ENCODE measurements at regions not wholly inside any gene's neighbourhood (a gene's known extent, or its start where the extent isn't known, plus 50 kb on each side); places are given as distances from the start of the nearest gene placed in this dataset.

DNA sequence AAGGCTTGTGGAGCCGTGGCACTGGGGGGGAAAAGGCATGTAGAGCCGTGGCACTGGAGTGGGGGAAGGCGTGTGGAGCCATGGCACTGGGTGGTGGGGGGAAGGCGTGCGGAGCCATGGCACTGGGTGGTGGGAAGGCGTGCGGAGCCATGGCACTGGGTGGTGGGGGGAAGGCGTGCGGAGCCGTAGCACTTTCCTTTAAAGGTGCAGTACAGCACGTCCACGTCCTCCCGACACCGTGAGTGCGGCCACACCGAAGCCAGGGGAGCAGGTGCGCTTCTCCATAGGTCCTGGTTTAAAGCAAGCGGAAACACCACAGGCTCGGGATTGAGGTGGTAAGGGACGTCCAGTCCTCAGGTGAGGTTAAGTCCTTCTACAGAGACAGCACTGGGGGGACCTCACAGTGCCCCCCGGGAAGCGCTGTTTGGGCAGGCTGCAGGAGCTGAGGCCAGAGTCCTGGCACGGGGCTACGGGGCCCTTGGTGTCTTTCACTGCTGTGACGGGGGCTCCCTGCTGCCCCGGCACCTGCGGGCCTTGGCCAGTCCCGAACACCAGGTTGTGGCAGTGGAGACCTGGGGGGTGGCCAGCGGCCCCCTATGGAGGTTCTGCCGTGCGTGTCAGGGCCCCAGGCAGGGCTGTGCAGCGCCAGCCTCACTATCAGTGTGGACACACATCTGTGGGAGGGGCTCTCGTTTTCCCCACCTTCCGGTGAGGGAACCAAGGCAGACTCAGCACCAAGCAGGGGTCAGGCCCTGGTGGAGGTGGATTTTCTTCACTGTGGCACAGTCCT is 93.0 kb upstream of the CTDP1 start:
- CTCF ChIA-PET: no interaction called here
- no peak for TF ChIP-seq CTCF (conservative IDR thresholded peaks at IDR 0.05; ENCODE audit: low read depth, low read length)
- TF ChIP-seq EZH2 (IDR thresholded peaks at IDR 0.05; ENCODE audit: borderline replicate concordance, low read depth, low read length, poor library complexity, severe bottlenecking): no peak

DNA sequence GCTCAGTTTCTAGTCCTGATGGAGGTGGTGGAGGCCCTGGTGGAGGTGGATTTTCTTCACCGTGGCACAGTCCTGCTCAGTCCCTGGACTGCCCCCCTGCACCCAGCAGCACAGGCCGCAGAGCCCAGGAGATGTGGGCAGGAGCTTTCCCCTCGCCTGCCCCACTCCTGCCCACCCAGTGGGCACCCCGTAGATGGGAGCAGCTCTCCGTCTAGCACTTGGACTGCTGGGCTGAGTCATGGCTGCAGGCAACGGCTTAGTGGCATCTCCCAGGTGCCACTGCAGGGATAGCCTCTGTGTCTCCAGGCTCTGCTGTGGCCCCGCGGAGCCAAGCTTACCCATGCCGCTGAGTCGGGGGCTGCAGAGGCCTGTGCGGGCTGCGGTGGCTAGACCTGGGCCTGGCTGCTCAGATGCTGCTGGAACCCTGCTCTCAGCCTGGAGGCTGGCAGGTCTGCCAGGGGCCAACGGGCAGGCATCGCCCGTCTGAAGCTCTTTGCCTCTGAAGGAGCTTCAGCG is 92.3 kb upstream of the CTDP1 start:
- Histone ChIP-seq H3K27me3 (replicated peaks; ENCODE audit: insufficient read depth, low read depth, low read length, poor library complexity) (no peaks in the 10 kb centered on the region), H3K4me1 (ENCODE audit: insufficient read depth, low read length, poor library complexity, severe bottlenecking) (no peaks in the 10 kb centered on the region), H3K9me3 (ENCODE audit: low read depth, low read length, poor library complexity, severe bottlenecking) (no peaks in the 10 kb centered on the region), H3K4me3 (ENCODE audit: low read depth, low read length, poor library complexity, severe bottlenecking) (no peak overlapping the region), H3K36me3 (ENCODE audit: insufficient read depth, low read length, poor library complexity, severe bottlenecking) (no peaks in the 10 kb centered on the region), H3K27ac (ENCODE audit: low read depth, low read length, poor library complexity, severe bottlenecking) (no peak overlapping the region)
- no TSS peak for BruUV-seq (replicated peaks)
- DNase-seq (ENCODE audit: low spot score): no peak
- intact Hi-C loops (cut with micrococcal nuclease; ENCODE audit: unreplicated experiment): no loop called here
- TF ChIP-seq EZH2 (IDR thresholded peaks at IDR 0.05; ENCODE audit: borderline replicate concordance, low read depth, low read length, poor library complexity, severe bottlenecking) (no peak), CTCF (conservative IDR thresholded peaks at IDR 0.05; ENCODE audit: low read depth, low read length) (no peak)
- ChIA-PET CTCF (no interaction called here), POLR2A (ENCODE audit: low non-redundant PET) (no interaction called here)

More for the DNA sequence above, 93.0 kb upstream of the CTDP1 start:
- Histone ChIP-seq H3K36me3 (ENCODE audit: insufficient read depth, low read length, poor library complexity, severe bottlenecking) (no peaks in the 10 kb centered on the region), H3K4me3 (ENCODE audit: low read depth, low read length, poor library complexity, severe bottlenecking) (no peak overlapping the region), H3K27ac (ENCODE audit: low read depth, low read length, poor library complexity, severe bottlenecking) (no peak overlapping the region), H3K4me1 (ENCODE audit: insufficient read depth, low read length, poor library complexity, severe bottlenecking) (no peaks in the 10 kb centered on the region), H3K9me3 (ENCODE audit: low read depth, low read length, poor library complexity, severe bottlenecking) (no peaks in the 10 kb centered on the region), H3K27me3 (replicated peaks; ENCODE audit: insufficient read depth, low read depth, low read length, poor library complexity) (no peaks in the 10 kb centered on the region)
- DNase-seq (ENCODE audit: low spot score): no peak
- intact Hi-C loops (cut with micrococcal nuclease; ENCODE audit: unreplicated experiment): no loop called here
- no TSS peak for BruUV-seq (replicated peaks)
- POLR2A ChIA-PET (ENCODE audit: low non-redundant PET): no interaction called here

GRCh38 chr18:79587779-79588635 is 91.6 kb upstream of the CTDP1 start:
- Histone ChIP-seq H3K36me3 (ENCODE audit: insufficient read depth, low read length, poor library complexity, severe bottlenecking) (no peaks in the 10 kb centered on the region), H3K27ac (ENCODE audit: low read depth, low read length, poor library complexity, severe bottlenecking) (no peak overlapping the region), H3K4me1 (ENCODE audit: insufficient read depth, low read length, poor library complexity, severe bottlenecking) (no peaks in the 10 kb centered on the region), H3K4me3 (ENCODE audit: low read depth, low read length, poor library complexity, severe bottlenecking) (no peak overlapping the region), H3K27me3 (replicated peaks; ENCODE audit: insufficient read depth, low read depth, low read length, poor library complexity) (peaks cover under 1% of the 10 kb centered on the region), H3K9me3 (ENCODE audit: low read depth, low read length, poor library complexity, severe bottlenecking) (peaks cover 2% of the 10 kb centered on the region)
- DNase-seq (ENCODE audit: low spot score): no peak
- intact Hi-C loops (cut with micrococcal nuclease; ENCODE audit: unreplicated experiment): no loop called here
- ChIA-PET POLR2A (ENCODE audit: low non-redundant PET) (no interaction called here), CTCF (no interaction called here)
- no TSS peak for BruUV-seq (replicated peaks)
- no peak for TF ChIP-seq CTCF (conservative IDR thresholded peaks at IDR 0.05; ENCODE audit: low read depth, low read length)
- TF ChIP-seq EZH2 (IDR thresholded peaks at IDR 0.05; ENCODE audit: borderline replicate concordance, low read depth, low read length, poor library complexity, severe bottlenecking): no peak
